ENCODE measurements at regions not wholly inside any gene's neighbourhood (a gene's known extent, or its start where the extent isn't known, plus 50 kb on each side); places are given as distances from the start of the nearest gene placed in this dataset.

- Histone ChIP-seq H3K23ac (ENCODE audit: insufficient read length, low read depth, low read length) (no peak overlapping the region), H4K91ac (ENCODE audit: insufficient read length, low read depth, low read length) (no peak overlapping the region), H3K9ac (ENCODE audit: extremely low read depth, insufficient read length, low read length) (no peak overlapping the region), H4K20me1 (ENCODE audit: control insufficient read depth, insufficient read depth, insufficient read length) (no peaks in the 10 kb centered on the region), H4K8ac (replicated peaks; ENCODE audit: insufficient read length, low read depth, low read length) (no peak overlapping the region), H2AFZ (ENCODE audit: low read length) (no peak overlapping the region), H3T11ph (ENCODE audit: low read length) (no peak overlapping the region), H3K18ac (ENCODE audit: insufficient read length, low read depth, low read length) (no peak overlapping the region), H3K4me2 (ENCODE audit: insufficient read depth, insufficient read length, low read length) (no peak overlapping the region), H2BK15ac (ENCODE audit: low read depth, low read length) (no peak overlapping the region), H2BK120ac (ENCODE audit: low read depth, low read length, poor library complexity, severe bottlenecking) (no peak overlapping the region), H4K5ac (ENCODE audit: insufficient read length, low read depth, low read length) (no peak overlapping the region), H3K9me3 (ENCODE audit: control insufficient read depth, low read depth, low read length) (no peaks in the 10 kb centered on the region), H2BK12ac (ENCODE audit: insufficient read length, low read depth, low read length) (no peak overlapping the region), H2BK5ac (ENCODE audit: insufficient read length, low read length) (no peak overlapping the region), H3K56ac (ENCODE audit: insufficient read length, low read depth, low read length) (no peak overlapping the region), H3K79me2 (ENCODE audit: insufficient read depth, low read length) (no peaks in the 10 kb centered on the region), H3K79me1 (ENCODE audit: insufficient read depth, low read depth, low read length, poor library complexity, severe bottlenecking) (no peaks in the 10 kb centered on the region), H3K14ac (ENCODE audit: insufficient read depth, low read length) (no peak overlapping the region), H2AK5ac (ENCODE audit: insufficient read length, low read length) (no peak overlapping the region), H3K4ac (ENCODE audit: low read depth, low read length) (no peak overlapping the region), H3K4me1 (ENCODE audit: insufficient read depth, low read length) (no peaks in the 10 kb centered on the region), H3K27me3 (ENCODE audit: insufficient read depth, low read length) (no peaks in the 10 kb centered on the region), H2BK20ac (ENCODE audit: low read depth, low read length, poor library complexity, severe bottlenecking) (no peak overlapping the region), H3K27ac (ENCODE audit: insufficient read length, low read depth, low read length) (no peak overlapping the region), H3K23me2 (ENCODE audit: insufficient read length, low read depth, low read length, poor library complexity, severe bottlenecking) (no peaks in the 10 kb centered on the region)
- Mint-ChIP-seq H3K36me3 (ENCODE audit: insufficient read depth in 1 of 3, low read depth in 3 of 3) (peaks cover 0 to 9% (median 2%) of the 10 kb centered on the region in 3 experiments; a peak in 2 of 7 replicates), H3K4me1 (peaks cover 0 to 3% of the 10 kb centered on the region in 2 experiments; a peak in 1 of 4 replicates), H3K4me3 (no peak overlapping the region), H3K27me3 (ENCODE audit: low read depth) (peaks cover 8% of the 10 kb centered on the region), H3K27ac (no peak overlapping the region; a peak in 1 of 7 replicates), H3K9me3 (peaks cover 0 to 7% of the 10 kb centered on the region in 2 experiments; a peak in 2 of 5 replicates)
- no peak for DNase-seq
- no peak for TF ChIP-seq CTCF (conservative IDR thresholded peaks at IDR 0.05)
- WGBS (ENCODE audit: extremely low coverage, insufficient read length, low lambda C conversion rate) = no CpG with 5 or more reads among the region's 3 CpGs
Observed at GRCh38 chr2:223529696-223530095, 72.5 kb downstream of the SCG2 start.

All from H9 (cell line).